NCI-H1436 (cell line): ENCODE measurements at regions not wholly inside any gene's neighbourhood (a gene's known extent, or its start where the extent isn't known, plus 50 kb on each side); places are given as distances from the start of the nearest gene placed in this dataset.

ENCODE experiments used
- DNase-seq: peaks from one replicate; lab custom pipeline; 2025; lab: John Stamatoyannopoulos, UW

GRCh38 chr5:67335426-67335825 is 138.8 kb upstream of the CD180 start:
- no peak for DNase-seq

- DNase-seq = no peak
These were observed 137.8 kb upstream of the CD180 start for GRCh38 chr5:67334373-67334772.

- DNase-seq = no peak
These were observed 136.6 kb upstream of the CD180 start for GRCh38 chr5:67333171-67333570.

- DNase-seq = no peak
These were observed 134.8 kb upstream of the CD180 start for GRCh38 chr5:67331296-67331925.

- DNase-seq = no peak
These were observed 123.5 kb upstream of the CD180 start for GRCh38 chr5:67319935-67320725.

GRCh38 chr5:67318746-67319145 is 122.1 kb upstream of the CD180 start:
- DNase-seq = no peak

GRCh38 chr5:67317603-67318002 is 121.0 kb upstream of the CD180 start:
- no peak for DNase-seq

- DNase-seq = no peak
These were observed 120.1 kb upstream of the CD180 start for GRCh38 chr5:67316695-67317094.

- no peak for DNase-seq
These were observed 118.7 kb upstream of the CD180 start for GRCh38 chr5:67315082-67315989.

- DNase-seq = no peak
These were observed 115.1 kb upstream of the CD180 start for GRCh38 chr5:67311701-67312100.

- DNase-seq = no peak
These were observed 114.6 kb upstream of the CD180 start for GRCh38 chr5:67311208-67311607.

- no peak for DNase-seq
These were observed 114.1 kb upstream of the CD180 start for GRCh38 chr5:67310740-67311139.

GRCh38 chr5:67310169-67310568 is 113.6 kb upstream of the CD180 start:
- no peak for DNase-seq

- DNase-seq = no peak
These were observed 112.5 kb upstream of the CD180 start for GRCh38 chr5:67308988-67309688.

- no peak for DNase-seq
These were observed 110.5 kb upstream of the CD180 start for GRCh38 chr5:67306965-67307607.

- no peak for DNase-seq
These were observed 109.5 kb upstream of the CD180 start for GRCh38 chr5:67305913-67306710.

- no peak for DNase-seq
These were observed 108.8 kb upstream of the CD180 start for GRCh38 chr5:67305401-67305800.

GRCh38 chr5:67303356-67303755 is 106.8 kb upstream of the CD180 start:
- DNase-seq = no peak

- DNase-seq = no peak
These were observed 104.8 kb upstream of the CD180 start for GRCh38 chr5:67301285-67301903.

- DNase-seq = no peak
These were observed 103.7 kb upstream of the CD180 start for GRCh38 chr5:67300326-67300725.
